Suppressor macrophage treated with lipopolysaccharide for 4 hours (primary cell): ENCODE measurements at regions not wholly inside any gene's neighbourhood (a gene's known extent, or its start where the extent isn't known, plus 50 kb on each side); places are given as distances from the start of the nearest gene placed in this dataset.

Experiments
- DNase-seq: peaks from one replicate; pipeline ENCODE4 v3.0.0-alpha.2; 2020

DNA sequence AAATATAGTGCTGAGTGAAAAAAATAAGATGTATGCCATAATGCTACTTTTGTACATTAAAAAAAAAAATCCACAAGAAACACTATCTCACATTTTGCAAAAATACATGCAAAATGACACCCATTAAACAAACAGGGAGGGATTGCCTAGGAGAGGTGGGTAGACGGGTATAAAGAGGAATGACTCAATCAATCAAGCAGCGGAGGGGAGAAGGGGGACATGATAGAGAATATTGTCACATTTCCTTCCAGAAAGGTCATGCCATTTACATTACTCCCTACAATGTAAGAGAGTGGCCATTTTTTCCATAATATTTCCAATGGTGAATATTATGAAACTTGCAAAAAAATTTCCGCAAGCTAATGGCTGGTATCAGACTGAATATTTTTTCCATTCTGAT, 542.3 kb upstream of the TNP1 start:
- DNase-seq = no peak

DNA sequence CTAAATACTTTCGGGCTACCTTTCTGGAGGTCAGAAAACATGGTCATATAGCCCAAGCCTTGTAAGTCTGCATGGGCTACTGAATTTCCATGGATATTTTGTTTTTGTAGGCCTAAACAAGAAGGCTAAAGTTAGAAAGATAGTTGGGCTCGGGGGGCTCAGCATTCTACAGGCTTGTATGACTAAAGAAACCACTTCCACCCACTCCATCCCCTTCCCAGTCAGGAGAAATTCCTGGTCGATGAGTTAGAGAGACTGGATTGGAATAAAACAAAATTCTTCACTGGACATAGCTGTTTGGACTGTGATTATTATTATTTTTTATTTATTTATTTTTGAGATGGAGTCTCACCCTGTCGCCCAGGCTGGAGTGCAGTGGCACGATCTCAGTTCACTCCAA, 539.4 kb upstream of the TNP1 start:
- DNase-seq = no peak

DNA sequence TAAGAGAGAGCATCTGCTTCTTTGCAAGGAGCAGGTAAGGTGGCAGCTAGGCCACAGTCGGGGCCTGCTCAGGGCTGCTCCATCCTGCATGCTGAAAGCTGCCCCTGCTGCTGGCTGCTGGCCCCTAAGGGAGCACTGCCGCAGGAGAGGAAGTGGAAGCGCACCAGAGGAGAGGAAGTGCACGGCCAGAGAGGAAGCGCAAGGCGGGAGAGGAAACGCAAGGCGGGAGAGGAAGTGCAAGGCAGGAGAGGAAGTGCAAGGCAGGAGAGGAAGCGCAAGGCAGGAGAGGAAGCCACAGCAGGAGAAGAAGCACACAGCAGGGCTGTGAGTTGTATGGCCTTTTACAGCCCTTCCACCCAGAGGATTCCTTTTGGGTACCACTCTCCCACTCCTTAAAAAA, 539.0 kb upstream of the TNP1 start:
- peak; percentile 43 for DNase-seq

DNA sequence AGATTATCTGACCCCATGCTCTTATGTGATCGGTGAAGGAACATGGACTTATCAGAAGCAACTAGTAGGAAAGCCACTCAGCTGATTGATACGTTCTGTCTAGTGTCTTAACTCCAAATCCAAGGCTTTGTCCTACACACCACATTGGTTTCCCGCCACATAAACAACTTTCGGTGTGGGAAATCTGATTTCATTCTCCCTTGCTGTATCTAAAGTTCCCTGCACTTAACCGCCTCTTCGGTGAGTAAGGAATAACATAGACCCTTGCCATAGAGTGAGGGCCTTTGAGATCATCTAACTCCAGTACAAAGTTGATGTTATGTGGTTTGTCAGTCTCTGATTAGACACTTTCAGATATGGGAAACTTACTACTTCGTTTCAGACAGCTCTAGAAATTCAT, 538.2 kb upstream of the TNP1 start:
- DNase-seq = no peak

DNA sequence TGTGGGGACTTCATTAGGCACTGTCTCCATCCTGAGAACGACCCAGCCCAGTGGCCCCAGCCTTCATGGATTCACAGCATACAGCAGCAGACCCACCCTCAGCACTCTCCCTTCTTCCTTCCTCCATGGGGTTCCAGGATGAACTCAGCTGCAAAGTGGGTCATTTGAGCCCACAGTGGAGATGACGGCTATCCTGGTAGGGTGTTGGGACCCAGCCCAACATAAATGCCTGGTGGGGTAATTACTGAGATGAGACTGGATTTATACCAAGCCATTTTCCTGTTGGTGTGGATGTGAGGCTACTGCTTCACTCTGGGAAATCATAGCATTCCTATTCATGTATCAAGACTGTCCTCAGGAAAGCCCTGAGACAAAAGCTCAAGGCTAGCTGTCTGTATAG, 536.7 kb upstream of the TNP1 start:
- no peak for DNase-seq

DNA sequence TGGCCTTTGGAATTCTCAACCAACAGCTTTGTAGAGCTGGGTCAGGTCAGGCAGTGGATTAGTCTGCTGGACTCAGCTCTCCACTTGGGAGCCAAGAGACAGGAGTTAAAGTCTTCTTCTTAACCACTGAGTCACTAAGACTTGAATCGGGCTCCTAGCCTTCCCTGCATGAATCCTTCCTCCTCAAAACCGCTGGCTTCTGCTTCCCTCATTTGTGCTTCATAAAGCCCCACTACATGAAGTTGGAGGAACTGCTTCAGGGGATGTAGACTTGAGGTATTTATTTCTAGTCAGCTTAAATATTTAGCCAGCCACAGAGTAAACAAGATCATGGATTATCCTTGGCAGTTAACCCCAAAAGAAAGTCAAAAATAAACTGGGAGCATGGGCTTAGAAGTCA, 536.3 kb upstream of the TNP1 start:
- DNase-seq = no peak

DNA sequence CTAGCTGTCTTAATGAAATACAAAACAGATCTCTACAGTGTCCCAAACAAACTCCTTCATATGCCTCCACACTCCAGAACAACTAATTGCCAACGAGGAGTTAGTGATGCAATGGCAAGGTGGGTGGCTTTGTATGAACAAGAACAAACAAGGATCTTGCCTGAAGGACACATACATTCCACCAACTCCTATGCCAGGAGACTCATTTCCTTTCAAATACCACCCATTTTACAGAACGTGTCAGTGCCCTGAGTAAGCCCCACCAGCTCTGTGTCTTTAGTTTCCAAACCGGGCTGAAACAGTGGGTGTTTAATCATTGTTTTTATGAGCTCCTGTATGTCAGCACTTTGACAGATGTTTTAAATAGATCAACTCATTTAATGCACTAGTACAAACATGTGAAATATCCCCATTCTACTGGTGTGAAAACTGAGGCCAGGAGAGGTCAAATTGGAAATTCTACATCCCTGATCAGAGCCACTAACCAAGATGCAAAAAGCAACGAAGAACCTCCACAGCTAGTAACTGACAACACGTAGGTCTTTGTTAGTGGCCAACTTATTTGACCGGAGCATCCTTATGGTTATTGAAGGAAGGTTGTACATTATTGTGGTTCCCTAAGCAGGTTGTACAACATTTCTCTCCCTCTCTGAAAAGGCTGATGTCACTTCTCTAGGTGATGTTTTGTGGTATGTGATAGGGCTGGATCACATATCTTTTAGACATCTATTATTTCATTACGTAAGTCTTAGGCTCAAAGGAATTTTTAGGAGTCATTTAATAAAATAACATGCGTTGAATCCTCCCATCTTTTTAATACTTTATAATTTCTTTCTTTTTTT, 534.9 kb upstream of the TNP1 start:
- DNase-seq = no peak

DNA sequence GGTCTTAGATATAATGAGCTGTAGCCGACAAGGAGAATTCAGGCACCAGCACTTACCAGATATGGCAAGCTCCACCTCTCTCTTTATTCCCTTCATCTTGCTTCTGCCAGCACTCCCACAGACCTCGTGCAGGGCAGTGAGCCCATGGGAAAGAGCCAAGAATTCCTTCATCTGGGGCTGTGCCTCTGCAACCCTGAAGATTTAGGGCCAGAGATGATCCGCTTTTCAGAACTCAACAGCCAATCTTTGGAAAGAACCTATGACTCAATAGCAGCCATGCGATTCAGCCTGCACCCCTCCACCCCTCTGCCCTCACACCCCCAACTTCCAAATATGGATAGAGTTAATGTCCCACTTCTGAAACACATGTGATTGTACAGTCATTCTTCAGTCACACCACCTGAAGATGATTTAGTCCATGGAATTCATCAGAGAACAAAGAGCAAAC, 533.7 kb upstream of the TNP1 start:
- DNase-seq = peak; percentile 16

DNA sequence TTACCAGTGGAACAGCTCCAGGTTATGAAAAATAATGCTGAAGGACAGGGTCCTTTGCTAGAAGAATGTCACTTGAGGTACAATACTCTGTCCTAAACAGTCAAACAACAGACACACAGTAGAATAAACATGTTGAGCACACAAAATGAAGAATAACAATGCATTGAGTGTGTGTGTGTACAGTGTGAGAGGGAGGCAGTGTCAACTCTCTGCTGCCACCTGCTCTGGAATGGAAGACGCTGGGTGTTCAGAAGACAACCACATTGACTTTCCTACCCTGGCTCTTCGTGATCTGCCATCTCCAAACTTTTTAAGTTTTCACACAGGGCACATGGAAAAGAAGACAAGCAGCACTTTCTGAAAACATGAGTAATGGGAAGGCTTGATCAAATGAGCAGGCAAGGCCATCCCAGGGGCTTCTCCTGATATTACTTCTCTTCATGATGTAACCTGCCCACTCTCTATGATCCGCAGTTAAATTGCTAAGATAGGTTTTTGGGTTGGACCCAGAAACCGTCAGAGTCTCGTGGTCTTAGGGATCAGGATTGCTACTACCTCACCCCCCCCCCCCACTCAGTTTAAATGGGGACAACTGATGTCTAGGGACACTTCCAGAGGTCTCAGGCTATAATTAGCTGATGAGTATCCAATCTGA, 533.2 kb upstream of the TNP1 start:
- no peak for DNase-seq

DNA sequence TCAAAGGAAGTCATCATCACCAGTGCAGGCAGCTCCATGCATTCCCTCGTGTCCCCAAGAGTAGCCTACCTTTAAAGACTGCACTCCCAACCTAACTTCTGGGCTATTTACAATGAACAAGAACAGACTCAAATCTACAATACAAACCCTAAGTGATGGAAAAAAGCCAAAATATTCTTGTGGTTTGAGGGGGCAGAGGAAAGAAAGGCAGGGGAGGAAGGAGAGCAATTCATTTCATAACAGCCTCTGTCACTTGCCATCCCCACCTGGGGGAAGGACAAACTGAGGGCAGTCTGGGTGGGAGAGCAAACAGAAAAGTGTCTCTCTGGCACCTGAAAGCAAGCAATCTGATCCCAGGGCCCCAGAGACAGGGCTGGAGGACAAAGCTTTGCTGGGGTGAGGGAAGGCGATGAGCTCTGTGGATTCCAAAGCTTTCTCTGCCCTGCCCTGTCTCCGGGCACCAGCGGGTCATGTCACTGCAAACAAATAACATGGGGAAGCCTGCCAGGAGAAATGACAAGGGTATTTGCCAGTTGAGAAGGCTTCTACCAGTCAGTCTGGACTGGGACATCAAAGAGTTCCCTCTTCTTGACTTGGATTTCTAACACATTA, 528.0 kb upstream of the TNP1 start:
- DNase-seq = no peak

DNA sequence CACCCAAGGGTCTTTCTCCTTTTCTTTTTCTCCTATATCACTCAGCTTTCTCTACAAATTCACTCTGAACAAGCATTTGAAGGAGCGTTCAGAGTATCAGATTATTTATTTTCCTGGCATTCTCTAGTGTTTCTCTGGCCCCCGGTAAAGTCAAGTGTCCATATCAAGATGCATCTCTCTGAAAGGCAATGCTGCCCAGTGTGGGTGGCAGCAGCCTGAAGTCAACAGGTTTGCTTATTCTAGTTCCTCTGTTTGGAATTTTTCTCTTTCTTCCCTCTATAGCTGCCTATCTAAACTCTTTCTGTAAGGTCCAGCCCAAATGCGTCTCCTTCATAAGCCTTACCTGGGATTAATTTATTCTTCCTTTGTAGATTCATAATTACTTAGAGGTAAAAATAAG, 526.2 kb upstream of the TNP1 start:
- no peak for DNase-seq

DNA sequence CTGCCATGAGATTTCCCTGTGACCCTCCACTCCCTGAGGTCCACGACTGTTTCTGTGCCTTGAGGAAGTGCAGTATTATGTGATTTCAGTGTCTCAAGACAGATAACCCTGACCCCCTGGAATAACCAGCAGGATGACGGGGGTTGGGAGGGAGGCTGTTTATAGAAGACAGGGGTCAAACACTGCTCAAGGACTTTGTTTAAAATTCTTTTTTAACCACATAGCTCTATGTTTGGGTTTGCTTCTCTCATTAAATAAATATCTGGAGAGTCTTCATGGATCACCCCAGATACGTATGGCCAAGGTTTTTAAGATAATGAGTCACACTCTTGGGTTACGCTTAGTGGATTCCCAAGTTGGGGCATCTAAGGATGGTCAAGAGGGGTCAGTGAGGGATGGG, 523.8 kb upstream of the TNP1 start:
- DNase-seq = no peak

DNA sequence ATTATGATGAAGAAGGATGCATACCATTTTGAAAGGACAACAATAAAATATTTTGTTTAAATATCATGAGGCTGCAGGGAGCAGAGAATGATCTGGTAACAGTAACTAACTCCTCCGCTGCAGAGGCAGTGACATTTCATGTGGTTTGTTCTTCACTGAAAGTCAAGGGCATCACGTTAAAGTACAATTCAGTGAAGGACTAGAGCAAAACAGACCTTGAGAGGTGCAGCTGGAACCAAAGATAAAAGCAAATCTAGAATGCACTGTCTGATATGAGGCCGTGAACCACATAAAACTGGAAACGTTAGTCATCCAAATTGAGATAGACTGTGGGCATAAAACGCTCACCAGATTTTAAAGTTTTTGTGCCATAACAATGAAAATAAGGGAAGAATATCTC, 522.9 kb upstream of the TNP1 start:
- no peak for DNase-seq

DNA sequence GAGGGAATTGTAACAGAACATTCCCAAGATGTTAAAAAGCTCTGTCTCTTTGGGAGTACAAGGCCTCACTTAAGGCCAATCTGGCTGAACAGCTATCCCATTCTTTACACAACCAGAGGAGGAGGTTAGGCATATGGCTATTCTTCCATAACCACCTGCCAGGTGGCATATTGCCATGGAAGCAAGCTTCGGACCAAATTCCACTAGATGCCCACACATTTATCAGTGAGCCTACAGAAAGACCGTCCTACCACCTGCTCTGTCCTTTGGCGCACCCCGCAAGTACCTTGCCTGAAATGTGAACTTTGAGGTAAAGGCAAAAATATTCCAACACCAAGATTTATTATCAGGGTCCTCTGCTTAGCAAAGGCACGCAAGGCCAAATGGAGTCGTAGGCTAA, 519.9 kb upstream of the TNP1 start:
- DNase-seq = no peak

DNA sequence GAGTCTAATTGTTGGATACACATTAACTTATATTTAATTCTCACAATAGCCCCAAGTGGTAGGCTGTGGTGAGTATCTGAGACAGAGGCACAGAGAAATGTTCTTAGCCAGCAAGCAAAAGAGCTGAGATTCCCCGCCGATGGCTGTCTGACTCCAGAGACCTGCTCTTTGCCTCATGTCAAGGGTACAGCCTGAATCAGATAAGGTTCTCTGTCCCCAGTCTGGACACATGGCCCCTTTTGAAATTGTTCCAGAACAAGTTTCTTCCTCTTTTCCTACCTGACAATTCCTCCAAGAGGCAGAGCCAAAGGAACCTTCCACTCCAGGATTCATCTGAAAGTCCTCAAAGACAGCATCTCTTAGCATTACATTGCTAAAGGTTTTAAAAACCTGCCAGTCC, 512.9 kb upstream of the TNP1 start:
- no peak for DNase-seq

DNA sequence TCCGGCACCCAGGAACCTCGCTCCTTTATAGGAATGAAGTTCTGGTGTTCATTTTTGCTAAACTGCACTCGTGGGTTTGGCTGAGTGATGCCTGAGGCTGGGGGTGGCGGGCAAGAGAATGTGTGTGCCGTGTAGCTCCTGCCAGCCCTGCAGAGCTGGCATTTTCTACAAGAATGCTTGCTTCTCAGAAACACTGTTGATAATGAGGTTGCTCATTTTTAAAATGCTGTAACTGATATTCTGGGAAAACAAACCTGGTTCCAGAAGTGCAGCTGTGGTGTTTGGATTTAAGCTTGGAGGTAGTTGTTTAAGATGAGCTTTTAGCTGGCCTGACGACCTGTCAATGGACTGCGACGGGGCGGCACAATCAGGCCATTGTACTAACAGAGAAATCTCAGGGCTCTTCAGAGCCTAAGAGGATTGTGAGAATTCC, 511.9 kb upstream of the TNP1 start:
- DNase-seq = no peak

DNA sequence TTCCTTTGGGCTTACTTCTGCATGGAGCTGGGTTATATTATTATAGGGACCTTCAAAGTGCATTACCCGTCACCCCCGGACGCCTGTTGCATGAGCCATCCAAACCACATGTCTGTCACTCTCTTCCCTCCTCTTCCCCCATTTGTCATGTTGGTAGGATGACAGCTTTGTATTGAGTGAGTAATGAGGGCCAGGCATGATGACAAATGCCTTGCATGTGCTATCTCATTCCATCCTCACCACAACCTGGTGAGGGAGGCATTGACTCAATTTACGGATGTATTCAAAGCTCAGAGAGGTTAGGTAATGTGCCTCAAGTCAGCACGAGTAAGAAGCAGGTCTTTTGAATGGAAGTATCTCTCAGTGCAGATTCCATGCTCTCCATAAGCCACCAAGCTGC, 510.5 kb upstream of the TNP1 start:
- DNase-seq = peak; percentile 85

DNA sequence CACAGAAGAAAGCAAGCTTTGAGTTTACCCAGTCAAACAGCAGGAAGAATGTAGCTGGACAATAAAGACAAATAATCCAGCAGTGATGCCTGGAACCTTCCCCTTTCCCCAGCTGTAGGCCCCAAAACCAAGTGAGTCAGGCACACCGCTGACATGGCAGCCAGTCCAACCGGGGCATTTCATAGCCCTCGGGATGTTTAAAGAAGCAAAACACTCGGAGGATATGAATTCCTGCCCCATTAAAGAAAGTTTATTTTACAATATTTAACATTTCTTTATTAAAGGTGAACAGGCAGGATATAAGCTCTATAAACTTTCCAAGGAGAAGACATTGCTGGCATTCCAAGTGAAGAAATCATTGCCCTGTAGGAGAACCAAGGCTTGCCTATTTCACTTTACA, 507.6 kb upstream of the TNP1 start:
- DNase-seq = no peak

DNA sequence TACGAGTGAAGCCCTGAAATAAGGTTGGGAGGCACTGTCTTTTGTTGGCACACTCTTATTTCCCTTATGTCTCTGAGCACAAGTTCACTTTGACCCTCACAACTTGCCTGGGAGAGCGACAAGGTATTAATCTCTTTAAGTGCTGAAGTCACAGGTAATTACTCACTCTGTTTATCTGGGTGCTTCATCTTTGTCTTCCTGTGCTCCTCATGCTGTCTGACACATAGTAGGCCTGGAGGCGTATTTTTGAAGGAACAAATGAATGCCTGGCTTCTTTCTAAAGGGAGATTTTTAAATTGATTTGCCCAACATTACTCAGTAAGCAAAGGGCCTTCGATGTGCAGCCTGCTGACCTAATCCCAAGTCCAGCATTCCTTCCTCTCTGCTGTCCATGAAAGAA, 507.1 kb upstream of the TNP1 start:
- no peak for DNase-seq

DNA sequence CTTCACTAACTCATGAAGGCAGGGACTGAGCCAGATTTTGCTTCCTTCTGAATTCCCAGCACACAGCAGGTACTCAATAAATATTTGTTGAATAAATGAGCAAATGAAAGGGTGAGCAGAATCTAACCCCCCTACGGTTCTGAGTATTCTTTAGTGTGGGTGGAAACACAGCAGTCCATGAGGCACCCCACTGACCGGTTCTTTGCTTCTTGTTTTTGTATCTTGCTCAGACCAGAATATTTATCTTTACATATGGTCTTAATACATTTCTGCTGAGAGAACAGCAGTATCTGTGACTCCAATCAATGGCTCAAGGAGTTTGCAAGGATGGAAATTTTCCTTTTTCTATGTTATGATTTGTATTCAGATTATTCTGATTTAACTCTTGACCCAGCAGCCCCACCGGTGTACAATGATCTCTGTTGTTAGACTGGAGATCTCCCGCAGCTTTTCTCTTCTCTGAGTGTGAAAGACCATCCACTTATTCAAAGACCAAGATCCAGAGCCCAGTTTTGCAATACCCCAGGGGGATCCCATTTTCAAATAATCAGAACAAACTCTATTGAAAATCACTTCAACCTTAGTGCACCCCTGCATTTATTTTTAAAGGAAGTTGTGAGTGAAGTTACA, 506.5 kb upstream of the TNP1 start:
- DNase-seq = no peak

DNA sequence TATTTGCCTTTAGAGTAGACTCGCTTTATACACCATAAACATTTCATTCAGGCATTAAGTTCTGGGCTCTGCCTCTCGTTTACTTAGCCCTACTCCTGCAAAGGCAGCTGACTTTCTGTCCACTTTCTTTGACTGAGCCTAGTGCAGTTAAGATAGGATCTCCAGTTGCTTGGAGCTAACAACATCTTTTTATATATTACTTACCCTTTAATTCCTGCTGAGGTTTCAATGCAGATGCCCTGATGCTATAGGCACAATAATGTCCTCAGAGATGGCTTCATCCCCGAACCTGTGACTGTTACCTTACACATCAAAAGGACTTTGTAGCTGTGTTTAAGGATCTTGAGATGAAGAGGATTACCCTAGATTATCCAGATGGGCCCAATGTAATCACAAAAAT, 505.8 kb upstream of the TNP1 start:
- no peak for DNase-seq

DNA sequence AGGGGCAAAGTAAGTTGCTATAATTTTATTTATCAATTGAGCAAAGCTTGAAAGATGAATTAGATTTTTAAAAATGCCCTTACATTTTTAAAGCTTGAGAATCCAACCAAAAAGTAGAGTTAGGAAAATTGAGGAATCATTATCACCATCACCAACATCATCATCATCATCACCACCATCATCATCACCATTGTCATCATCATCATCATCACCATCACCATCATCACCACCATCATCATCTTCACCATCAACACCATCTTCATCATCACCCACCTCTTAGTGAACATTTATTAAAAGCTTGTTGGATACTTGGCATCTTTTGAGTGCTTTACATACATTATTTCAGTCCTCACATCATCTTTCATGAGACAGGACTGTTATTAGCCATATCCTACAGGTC, 504.4 kb upstream of the TNP1 start:
- no peak for DNase-seq

DNA sequence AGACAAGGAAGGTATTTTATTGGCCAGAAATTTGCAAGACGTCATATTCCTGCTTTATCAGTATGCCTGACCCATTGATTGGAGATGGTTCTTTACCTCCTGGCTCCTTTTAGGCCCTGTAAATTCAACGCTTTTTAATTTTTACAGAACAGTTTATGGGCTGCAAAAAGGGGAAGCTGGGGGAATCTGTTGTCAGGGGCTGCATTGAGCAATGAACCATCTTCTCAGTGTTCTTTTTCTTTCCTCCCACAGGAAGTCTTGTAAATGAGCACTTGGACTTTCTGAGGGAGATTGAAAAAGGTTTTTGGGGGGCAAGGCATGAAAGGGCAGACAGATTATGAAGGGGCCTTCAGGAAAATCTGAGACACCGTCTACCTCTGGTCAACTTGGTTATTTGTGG, 503.6 kb upstream of the TNP1 start:
- DNase-seq = peak; percentile 65

DNA sequence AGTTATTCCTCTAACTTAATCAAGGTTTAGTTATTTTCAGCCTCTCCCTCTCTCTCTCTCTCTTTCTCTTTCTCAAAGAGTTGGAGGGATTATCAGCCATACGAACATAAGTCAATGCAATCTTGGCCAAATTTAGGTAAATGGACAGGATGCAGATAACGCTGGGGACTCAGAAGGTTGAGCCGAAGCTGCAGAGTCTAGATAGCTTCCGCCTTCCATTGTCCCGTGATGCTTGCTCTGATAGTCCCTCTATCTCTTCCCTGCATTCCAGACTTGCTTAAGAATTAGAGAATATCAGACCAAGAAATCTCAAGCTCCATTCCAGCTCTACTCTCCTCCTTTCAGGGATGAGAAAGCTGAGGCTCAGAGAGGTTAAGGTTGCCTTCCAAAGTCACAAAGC, 502.8 kb upstream of the TNP1 start:
- no peak for DNase-seq
